D721Med (cell line): ENCODE measurements at regions not wholly inside any gene's neighbourhood (a gene's known extent, or its start where the extent isn't known, plus 50 kb on each side); places are given as distances from the start of the nearest gene placed in this dataset.
"Not testable (repeated sequence)": the region's sequence is repeated elsewhere in the genome, so short reads cannot be mapped to it uniquely, and the experiment has no call there.

Experiments used
- DNase-seq: peaks from one replicate; pipeline ENCODE4 v3.0.0; 2011; ENCODE audit warnings: low spot score; ENCODE audit not compliant: insufficient read length
- FAIRE-seq: peaks from 2 replicates; lab custom pipeline; 2011; peaks lifted over from hg19 to GRCh38; lab: Jason Lieb, UNC
- CTCF ChIP-seq: IDR thresholded peaks from 2 replicates; pipeline ENCODE4 v1.5.1; 2012; ENCODE audit warnings: mild to moderate bottlenecking, control low read depth; ENCODE audit not compliant: insufficient read depth; ENCODE audit errors: missing control alignments

GRCh38 chr2:167820488-167820887 is 426.9 kb downstream of the STK39 start:
- TF ChIP-seq CTCF = no peak
- FAIRE-seq (no peak), DNase-seq (no peak)

GRCh38 chr2:167818521-167818920 is 428.9 kb downstream of the STK39 start:
- no peak for DNase-seq
- no peak for FAIRE-seq
- no peak for TF ChIP-seq CTCF

GRCh38 chr2:167817908-167818307 is 429.5 kb downstream of the STK39 start:
- TF ChIP-seq CTCF = no peak
- no peak for DNase-seq
- no peak for FAIRE-seq

- no peak for TF ChIP-seq CTCF
- DNase-seq = no peak
- FAIRE-seq = no peak
Measured at GRCh38 chr2:167817422-167817821, 430.0 kb downstream of the STK39 start.

- TF ChIP-seq CTCF = no peak
- FAIRE-seq = no peak
- no peak for DNase-seq
Measured at GRCh38 chr2:167816874-167817290, 430.5 kb downstream of the STK39 start.

- FAIRE-seq (no peak), DNase-seq (no peak)
- TF ChIP-seq CTCF = no peak
Measured at GRCh38 chr2:167814881-167815718, 432.3 kb downstream of the STK39 start.

GRCh38 chr2:167814482-167814880 is 432.9 kb downstream of the STK39 start:
- FAIRE-seq, DNase-seq: not testable (repeated sequence)

- FAIRE-seq, DNase-seq: not testable (repeated sequence)
Measured at GRCh38 chr2:167809799-167810198, 437.6 kb downstream of the STK39 start.
